Bronchial epithelial cell (primary cell): ENCODE measurements at regions not wholly inside any gene's neighbourhood (a gene's known extent, or its start where the extent isn't known, plus 50 kb on each side); places are given as distances from the start of the nearest gene placed in this dataset.

ENCODE experiments used
- DNase-seq: peaks from one replicate; pipeline ENCODE4 v3.0.0-alpha.2; 2010; ENCODE audit warnings: low read depth
- FAIRE-seq: peaks from 2 replicates; lab custom pipeline; 2011; peaks lifted over from hg19 to GRCh38; lab: Jason Lieb, UNC
- H3K27me3 ChIP-seq: 2 replicates; pipeline ENCODE4 v1.5.1; 2011; ENCODE audit warnings: low read length; ENCODE audit not compliant: control insufficient read depth, insufficient read depth
- H3K36me3 ChIP-seq: 2 replicates; pipeline ENCODE4 v1.5.1; 2011; ENCODE audit warnings: low read length; ENCODE audit not compliant: control insufficient read depth, insufficient read depth
- H3K4me3 ChIP-seq: 2 replicates; pipeline ENCODE4 v1.5.1; 2011; ENCODE audit warnings: mild to moderate bottlenecking, low read depth, low read length, control low read depth
- TF ChIP-seq, protein P1 (sequence below): IDR thresholded peaks from 2 replicates; pipeline ENCODE4 v1.5.1; 2011; ENCODE audit warnings: mild to moderate bottlenecking, moderate library complexity, low read length, control low read depth, inconsistent platforms; ENCODE audit not compliant: insufficient read depth, severe bottlenecking

- Histone ChIP-seq H3K27me3 (no peaks in the 10 kb centered on the region), H3K4me3 (no peak overlapping the region), H3K36me3 (no peaks in the 10 kb centered on the region)
- no peak for FAIRE-seq
- TF ChIP-seq, protein P1, sequence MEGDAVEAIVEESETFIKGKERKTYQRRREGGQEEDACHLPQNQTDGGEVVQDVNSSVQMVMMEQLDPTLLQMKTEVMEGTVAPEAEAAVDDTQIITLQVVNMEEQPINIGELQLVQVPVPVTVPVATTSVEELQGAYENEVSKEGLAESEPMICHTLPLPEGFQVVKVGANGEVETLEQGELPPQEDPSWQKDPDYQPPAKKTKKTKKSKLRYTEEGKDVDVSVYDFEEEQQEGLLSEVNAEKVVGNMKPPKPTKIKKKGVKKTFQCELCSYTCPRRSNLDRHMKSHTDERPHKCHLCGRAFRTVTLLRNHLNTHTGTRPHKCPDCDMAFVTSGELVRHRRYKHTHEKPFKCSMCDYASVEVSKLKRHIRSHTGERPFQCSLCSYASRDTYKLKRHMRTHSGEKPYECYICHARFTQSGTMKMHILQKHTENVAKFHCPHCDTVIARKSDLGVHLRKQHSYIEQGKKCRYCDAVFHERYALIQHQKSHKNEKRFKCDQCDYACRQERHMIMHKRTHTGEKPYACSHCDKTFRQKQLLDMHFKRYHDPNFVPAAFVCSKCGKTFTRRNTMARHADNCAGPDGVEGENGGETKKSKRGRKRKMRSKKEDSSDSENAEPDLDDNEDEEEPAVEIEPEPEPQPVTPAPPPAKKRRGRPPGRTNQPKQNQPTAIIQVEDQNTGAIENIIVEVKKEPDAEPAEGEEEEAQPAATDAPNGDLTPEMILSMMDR = no peak
- DNase-seq = peak; percentile 68
Measured at GRCh38 chr17:72350073-72350472, 229.3 kb downstream of the SOX9 start.

DNA sequence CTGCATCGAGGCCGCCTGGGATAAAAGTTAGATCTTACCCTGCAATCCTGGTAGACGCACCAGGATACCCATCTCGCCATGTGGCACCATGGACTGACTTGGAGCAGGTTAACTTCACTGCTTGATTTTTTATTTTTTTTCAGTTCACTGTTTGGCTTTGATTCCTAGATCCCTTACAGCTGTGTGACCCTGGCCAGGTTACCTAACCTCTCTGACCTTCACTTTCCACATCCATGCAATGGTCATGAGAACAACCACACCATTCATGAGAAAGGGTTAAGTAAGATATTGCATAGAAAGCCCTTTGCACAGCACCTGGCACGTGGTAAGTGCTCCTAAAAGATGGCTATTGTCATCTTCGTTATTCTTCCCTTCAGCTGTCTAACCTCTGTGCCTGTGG is 230.5 kb downstream of the SOX9 start:
- TF ChIP-seq, protein P1 = no peak
- DNase-seq (no peak), FAIRE-seq (no peak)
- H3K27me3 ChIP-seq = no peaks in the 10 kb centered on the region
- no peak overlapping the region for H3K4me3 ChIP-seq
- no peaks in the 10 kb centered on the region for H3K36me3 ChIP-seq

DNA sequence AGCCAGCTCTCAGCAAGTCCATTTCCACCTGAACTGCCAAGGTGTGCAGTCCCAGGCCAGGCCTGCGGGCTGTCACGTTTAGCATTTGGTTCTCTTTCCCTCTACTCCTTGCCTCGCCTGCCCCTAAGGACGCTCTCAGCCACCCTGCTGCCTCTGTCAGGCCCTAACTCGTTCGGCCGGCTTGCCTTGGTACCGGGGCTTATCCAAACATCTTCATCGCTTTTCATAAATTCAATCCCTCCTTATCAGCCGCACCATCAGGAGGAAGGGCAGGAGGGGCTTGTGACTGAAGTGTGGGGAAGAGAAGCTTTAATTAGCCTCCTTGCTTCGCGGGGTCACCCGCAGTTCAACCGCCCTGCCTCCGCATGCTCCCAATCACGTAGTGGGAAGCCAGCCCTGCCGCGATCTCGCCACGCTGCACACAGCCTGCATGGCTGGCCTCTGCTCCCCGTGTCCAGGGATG is 231.1 kb downstream of the SOX9 start:
- TF ChIP-seq, protein P1 = no peak
- Histone ChIP-seq H3K36me3 (no peaks in the 10 kb centered on the region), H3K4me3 (no peak overlapping the region), H3K27me3 (no peaks in the 10 kb centered on the region)
- DNase-seq (no peak), FAIRE-seq (no peak)

DNA sequence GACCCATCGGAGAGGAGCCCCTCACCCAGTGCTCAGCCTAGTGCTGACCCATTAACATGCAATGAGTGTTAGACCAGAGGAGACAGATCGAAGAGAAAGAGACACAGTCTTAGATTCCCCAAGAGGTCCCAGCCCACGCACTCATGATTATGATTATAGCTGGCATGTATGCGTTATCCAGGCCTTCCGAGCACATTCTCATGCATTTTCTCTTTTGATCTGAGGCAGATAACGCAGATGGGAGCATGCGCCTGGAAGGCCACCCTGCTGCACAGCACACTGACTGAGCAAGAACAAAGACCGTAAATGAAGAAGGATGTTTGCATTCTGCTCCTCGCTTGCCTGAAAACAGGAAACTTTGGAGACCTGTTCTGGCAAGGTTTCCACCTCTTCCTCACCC is 232.7 kb downstream of the SOX9 start:
- FAIRE-seq (peak; percentile 92), DNase-seq (no peak)
- TF ChIP-seq, protein P1 = no peak
- Histone ChIP-seq H3K36me3 (no peaks in the 10 kb centered on the region), H3K4me3 (no peak overlapping the region), H3K27me3 (no peaks in the 10 kb centered on the region)

DNA sequence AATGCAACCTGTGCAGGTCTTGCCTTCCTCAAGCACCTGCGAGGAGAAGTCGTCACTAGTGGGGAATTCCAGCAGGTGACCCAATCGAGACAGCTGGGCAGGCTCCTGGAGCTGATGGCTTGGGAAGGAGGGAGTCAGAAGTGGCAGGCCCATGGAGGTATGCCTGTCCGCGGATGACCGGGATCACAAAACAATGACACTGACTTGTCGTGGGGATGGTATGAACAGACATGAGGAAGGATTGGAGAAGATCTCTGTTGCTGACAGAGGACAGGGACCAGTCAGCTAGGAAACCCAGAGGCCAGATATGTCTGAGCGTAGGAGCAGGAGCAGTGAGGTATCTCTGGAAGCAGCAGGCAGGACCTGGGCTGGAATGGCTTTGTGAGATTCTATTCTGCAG is 233.3 kb downstream of the SOX9 start:
- TF ChIP-seq, protein P1 = no peak
- FAIRE-seq = no peak
- H3K27me3 ChIP-seq = no peaks in the 10 kb centered on the region

DNA sequence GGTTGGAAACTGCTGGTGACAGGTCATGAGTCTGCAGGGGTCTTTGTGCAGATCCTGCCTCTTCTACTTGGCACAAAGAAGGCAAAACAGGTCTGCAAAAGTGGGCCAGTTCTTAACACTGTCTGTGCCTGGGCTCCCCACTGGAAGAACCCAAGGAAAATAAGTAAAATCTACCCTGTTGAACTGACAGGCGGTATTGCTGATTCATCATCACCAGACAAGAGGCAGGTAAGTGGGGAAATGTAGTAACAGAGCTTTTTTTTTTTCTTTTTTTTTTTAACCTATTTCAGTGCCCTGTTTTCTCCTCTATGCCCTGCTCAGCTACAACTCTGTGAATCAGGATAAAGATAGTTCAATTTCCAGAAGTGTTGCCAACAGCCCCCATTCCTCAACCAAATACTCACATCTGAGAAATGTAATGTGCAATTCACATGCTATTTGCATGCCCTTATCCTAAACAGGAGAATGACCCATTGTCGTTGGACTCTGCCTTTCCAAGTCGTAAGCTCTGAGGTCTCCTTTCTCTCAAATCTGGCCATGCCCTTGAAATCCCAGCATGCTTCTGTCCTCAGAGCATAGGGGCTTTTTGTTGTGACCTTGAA is 237.0 kb downstream of the SOX9 start:
- Histone ChIP-seq H3K36me3 (no peaks in the 10 kb centered on the region), H3K4me3 (no peak overlapping the region), H3K27me3 (no peaks in the 10 kb centered on the region)
- DNase-seq (peak; percentile 56), FAIRE-seq (no peak)
- TF ChIP-seq, protein P1 = no peak

More for the DNA sequence above, 233.3 kb downstream of the SOX9 start:
- Histone ChIP-seq H3K4me3 (no peak overlapping the region), H3K36me3 (no peaks in the 10 kb centered on the region)
- no peak for DNase-seq
